GM23338 (cell line): ENCODE measurements at regions not wholly inside any gene's neighbourhood (a gene's known extent, or its start where the extent isn't known, plus 50 kb on each side); places are given as distances from the start of the nearest gene placed in this dataset.

Experiments
- ATAC-seq: fragments of 200-7000 bp; cut with Tn5 transposase; 3 replicates; pipeline ENCODE4 v1.9.1; 2020
- DNase-seq: peaks from one replicate; pipeline ENCODE4 v3.0.0-alpha.2; 2015; ENCODE audit warnings: low spot score
- H2AFZ ChIP-seq: fragments of 200-600 bp; sonication (generic); 2 replicates; pipeline ENCODE4 v1.8.0; 2016; ENCODE audit warnings: antibody characterized with exemption, mild to moderate bottlenecking, moderate library complexity
- H3F3A ChIP-seq: fragments of 200-600 bp; sonication (generic); replicated peaks from 2 replicates; pipeline ENCODE4 v1.8.0; 2017; ENCODE audit warnings: antibody characterized with exemption, mixed run types, low read depth
- H3K27ac ChIP-seq: fragments of 200-600 bp; sonication (generic); 2 replicates; pipeline ENCODE4 v1.6.1; 2016; ENCODE audit warnings: low read depth
- H3K27me3 ChIP-seq: fragments of 200-600 bp; sonication (generic); 2 replicates; pipeline ENCODE4 v1.8.0; 2016; ENCODE audit warnings: mild to moderate bottlenecking, mixed run types, moderate library complexity; ENCODE audit not compliant: insufficient read depth
- H3K36me3 ChIP-seq: fragments of 200-600 bp; sonication (generic); 2 replicates; pipeline ENCODE4 v1.8.0; 2016; ENCODE audit warnings: mild to moderate bottlenecking; ENCODE audit not compliant: insufficient read depth
- H3K4me1 ChIP-seq: fragments of 200-600 bp; sonication (generic); 2 replicates; pipeline ENCODE4 v1.8.0; 2016; ENCODE audit warnings: mild to moderate bottlenecking, moderate library complexity; ENCODE audit not compliant: insufficient read depth
- H3K4me2 ChIP-seq: fragments of 200-600 bp; sonication (generic); 2 replicates; pipeline ENCODE4 v1.7.1; 2017; ENCODE audit warnings: mixed run types
- H3K4me3 ChIP-seq: fragments of 200-600 bp; sonication (generic); 2 replicates; pipeline ENCODE4 v1.6.1; 2016; ENCODE audit warnings: mixed run types
- H3K79me2 ChIP-seq: fragments of 200-600 bp; sonication (generic); replicated peaks from 2 replicates; pipeline ENCODE4 v1.8.0; 2017; ENCODE audit warnings: mild to moderate bottlenecking; ENCODE audit not compliant: insufficient read depth
- H3K9me2 ChIP-seq: fragments of 200-600 bp; sonication (generic); 2 replicates; pipeline ENCODE4 v1.8.0; 2017; ENCODE audit not compliant: insufficient read depth
- H4K20me1 ChIP-seq: fragments of 200-600 bp; sonication (generic); replicated peaks from 2 replicates; pipeline ENCODE4 v1.8.0; 2017; ENCODE audit warnings: mild to moderate bottlenecking; ENCODE audit not compliant: insufficient read depth
- H3K27ac Mint-ChIP-seq: 2 replicates; pipeline ENCODE4 v1.8.0; 2020; ENCODE audit warnings: inconsistent platforms, mild to moderate bottlenecking, moderate library complexity, mixed read lengths
- H3K27me3 Mint-ChIP-seq: 3 replicates; pipeline ENCODE4 v1.8.0; 2022; ENCODE audit warnings: low read depth, mild to moderate bottlenecking, moderate library complexity, mixed read lengths, inconsistent platforms; ENCODE audit not compliant: insufficient read depth, poor library complexity
- H3K36me3 Mint-ChIP-seq: 3 replicates; pipeline ENCODE4 v1.8.0; 2021; ENCODE audit warnings: low read depth, mild to moderate bottlenecking, inconsistent platforms, moderate library complexity, mixed read lengths
- H3K4me1 Mint-ChIP-seq: 3 replicates; pipeline ENCODE4 v1.8.0; 2020; ENCODE audit warnings: mild to moderate bottlenecking, inconsistent platforms, mixed read lengths
- H3K4me3 Mint-ChIP-seq: 3 replicates; pipeline ENCODE4 v1.8.0; 2021; ENCODE audit warnings: moderate library complexity, mild to moderate bottlenecking, inconsistent platforms, mixed read lengths
- H3K9me3 Mint-ChIP-seq: 3 replicates; pipeline ENCODE4 v1.8.0; 2020; ENCODE audit warnings: moderate library complexity, mild to moderate bottlenecking, inconsistent platforms, mixed read lengths
- CREB1 ChIP-seq: fragments of 250-450 bp; sonication (Bioruptor Pico); IDR thresholded peaks from 2 replicates; pipeline ENCODE4 v1.5.0; 2020; ENCODE audit warnings: low read depth, mild to moderate bottlenecking, moderate library complexity
- CTCF ChIP-seq, 2 experiments: fragments of 200-600 bp in 1 of 2; sonication (generic) in 1 of 2; conservative IDR thresholded peaks; 2 replicates each; pipeline versions ENCODE4 v1.5.1 to v1.6.1; 2016 to 2017; ENCODE audit warnings: antibody characterized with exemption in 2 of 2, low read depth in 2 of 2, mild to moderate bottlenecking in 2 of 2, moderate library complexity in 1 of 2
- EZH2phosphoT487 ChIP-seq: fragments of 200-600 bp; sonication (generic); IDR thresholded peaks from one replicate; pipeline ENCODE4 v1.8.1; 2018; ENCODE audit warnings: antibody characterized with exemption; ENCODE audit not compliant: unreplicated experiment
- JUNB ChIP-seq: IDR thresholded peaks from one replicate; pipeline ENCODE4 v1.6.1; 2016; ENCODE audit warnings: antibody characterized with exemption; ENCODE audit not compliant: unreplicated experiment
- POLR2AphosphoS5 ChIP-seq: IDR thresholded peaks from 2 replicates; pipeline ENCODE4 v1.6.1; 2016; ENCODE audit warnings: antibody characterized with exemption, low read depth
- REST ChIP-seq: IDR thresholded peaks from one replicate; pipeline ENCODE4 v1.6.1; 2018; ENCODE audit warnings: antibody characterized with exemption; ENCODE audit not compliant: unreplicated experiment
- STAT1 ChIP-seq: IDR thresholded peaks from one replicate; pipeline ENCODE4 v1.6.1; 2016; ENCODE audit warnings: antibody characterized with exemption; ENCODE audit not compliant: unreplicated experiment
- ZNF114 ChIP-seq: fragments of 250-450 bp; sonication (Bioruptor Pico); IDR thresholded peaks from 2 replicates; pipeline ENCODE4 v1.5.0; 2020; ENCODE audit warnings: mild to moderate bottlenecking, moderate library complexity
- ZNF331 ChIP-seq: fragments of 250-450 bp; sonication (Bioruptor Pico); IDR thresholded peaks from 2 replicates; pipeline ENCODE4 v1.5.0; 2020; ENCODE audit warnings: low read depth, mild to moderate bottlenecking, moderate library complexity
- ZNF462 ChIP-seq: fragments of 250-450 bp; sonication (Bioruptor Pico); IDR thresholded peaks from 2 replicates; pipeline ENCODE4 v1.5.0; 2020; ENCODE audit warnings: mild to moderate bottlenecking, moderate library complexity

GRCh38 chr4:24240655-24241054 lies 343.7 kb downstream of the DHX15 start:
- H2AFZ ChIP-seq, result no peak overlapping the region
- no peaks in the 10 kb centered on the region for H3K9me2 ChIP-seq
- no peak overlapping the region for H3K27ac ChIP-seq
- H3K27me3 Mint-ChIP-seq, result no peaks in the 10 kb centered on the region
- no peak overlapping the region for H3K27ac Mint-ChIP-seq
- no peaks in the 10 kb centered on the region for H4K20me1 ChIP-seq
- peak; percentile 44 for DNase-seq
- H3K27me3 ChIP-seq, result no peaks in the 10 kb centered on the region
- peaks cover 16% of the 10 kb centered on the region for H3K4me1 Mint-ChIP-seq
- H3K4me2 ChIP-seq, result no peak overlapping the region
- no peak overlapping the region for H3K4me3 ChIP-seq
- no peaks in the 10 kb centered on the region for H3K9me3 Mint-ChIP-seq
- H3K36me3 ChIP-seq, result no peaks in the 10 kb centered on the region
- no peak overlapping the region for H3K4me3 Mint-ChIP-seq
- H3K79me2 ChIP-seq, result no peaks in the 10 kb centered on the region
- TF ChIP-seq CTCF (conservative IDR thresholded peaks at IDR 0.05; ENCODE audit: low read depth in 2 of 2) (peak in 1 of 2 experiments; percentile 30; a peak in 1 of 4 replicates), EZH2phosphoT487 (no peak), STAT1 (no peak)
- peak; percentile 96 for ATAC-seq
- H3F3A ChIP-seq, result no peaks in the 10 kb centered on the region
- no peaks in the 10 kb centered on the region for H3K36me3 Mint-ChIP-seq
- H3K4me1 ChIP-seq, result peaks cover 13% of the 10 kb centered on the region

GRCh38 chr4:24237709-24238108 lies 346.6 kb downstream of the DHX15 start:
- Histone ChIP-seq H3K27me3 (no peaks in the 10 kb centered on the region), H3K9me2 (no peaks in the 10 kb centered on the region), H3K79me2 (no peaks in the 10 kb centered on the region), H4K20me1 (no peaks in the 10 kb centered on the region), H3F3A (no peaks in the 10 kb centered on the region), H3K27ac (no peak overlapping the region), H3K4me1 (peaks cover 8% of the 10 kb centered on the region; the same call in 1 of the 2 replicates), H2AFZ (no peak overlapping the region), H3K4me3 (no peak overlapping the region), H3K4me2 (no peak overlapping the region), H3K36me3 (no peaks in the 10 kb centered on the region)
- no peak for ATAC-seq
- Mint-ChIP-seq H3K4me3 (no peak overlapping the region), H3K36me3 (no peaks in the 10 kb centered on the region), H3K9me3 (no peaks in the 10 kb centered on the region), H3K27me3 (no peaks in the 10 kb centered on the region), H3K4me1 (peaks cover 11% of the 10 kb centered on the region), H3K27ac (no peak overlapping the region)
- DNase-seq, result no peak
- no peak for TF ChIP-seq ZNF114 (CRISPR knock-in tag)
- TF ChIP-seq STAT1, result no peak
- no peak for TF ChIP-seq CREB1 (CRISPR knock-in tag)
- TF ChIP-seq ZNF331 (CRISPR knock-in tag), result no peak
- TF ChIP-seq REST, result no peak
- TF ChIP-seq POLR2AphosphoS5, result no peak
- TF ChIP-seq JUNB, result no peak
- no peak for TF ChIP-seq ZNF462 (CRISPR knock-in tag)
